HEK293T (cell line): ENCODE measurements at regions not wholly inside any gene's neighbourhood (a gene's known extent, or its start where the extent isn't known, plus 50 kb on each side); places are given as distances from the start of the nearest gene placed in this dataset.

Source experiments
- BHLHE40 ChIP-seq: fragments of 450-650 bp; IDR thresholded peaks from 2 replicates; pipeline ENCODE4 v1.6.1; 2016; ENCODE audit warnings: mild to moderate bottlenecking, moderate library complexity, borderline replicate concordance
- ELF4 ChIP-seq: fragments of 450-650 bp; IDR thresholded peaks from 2 replicates; pipeline ENCODE4 v1.6.1; 2017; ENCODE audit warnings: antibody characterized with exemption
- FOXA1 ChIP-seq: fragments of 450-650 bp; IDR thresholded peaks from 2 replicates; pipeline ENCODE4 v1.6.1; 2016; ENCODE audit warnings: mild to moderate bottlenecking
- FOXK2 ChIP-seq: fragments of 450-650 bp; IDR thresholded peaks from 2 replicates; pipeline ENCODE4 v1.6.1; 2016; ENCODE audit warnings: mild to moderate bottlenecking
- FOXM1 ChIP-seq: fragments of 450-650 bp; IDR thresholded peaks from 2 replicates; pipeline ENCODE4 v1.6.1; 2017; ENCODE audit warnings: mild to moderate bottlenecking, borderline replicate concordance
- HDGF ChIP-seq: fragments of 450-650 bp; IDR thresholded peaks from 2 replicates; pipeline ENCODE4 v1.6.1; 2017; ENCODE audit warnings: antibody characterized with exemption, borderline replicate concordance
- L3MBTL2 ChIP-seq: fragments of 450-650 bp; conservative IDR thresholded peaks from 2 replicates; pipeline ENCODE4 v1.6.1; 2016; ENCODE audit warnings: mild to moderate bottlenecking
- LEF1 ChIP-seq: fragments of 450-650 bp; IDR thresholded peaks from 2 replicates; pipeline ENCODE4 v1.6.1; 2017; ENCODE audit warnings: mild to moderate bottlenecking, borderline replicate concordance
- NFRKB ChIP-seq: fragments of 450-650 bp; IDR thresholded peaks from 2 replicates; pipeline ENCODE4 v1.6.1; 2016; ENCODE audit warnings: mild to moderate bottlenecking, moderate library complexity
- SP1 ChIP-seq: fragments of 450-650 bp; IDR thresholded peaks from 2 replicates; pipeline ENCODE4 v1.6.1; 2017
- SUZ12 ChIP-seq: fragments of 450-650 bp; IDR thresholded peaks from 2 replicates; pipeline ENCODE4 v1.6.1; 2016; ENCODE audit warnings: mild to moderate bottlenecking
- TARDBP ChIP-seq: fragments of 450-650 bp; IDR thresholded peaks from 2 replicates; pipeline ENCODE4 v1.6.1; 2016
- ZNF384 ChIP-seq: fragments of 450-650 bp; IDR thresholded peaks from 2 replicates; pipeline ENCODE4 v1.6.1; 2016
- TF ChIP-seq, protein P1 (sequence below): fragments of 450-650 bp; IDR thresholded peaks from 2 replicates; pipeline ENCODE4 v1.6.1; 2016

DNA sequence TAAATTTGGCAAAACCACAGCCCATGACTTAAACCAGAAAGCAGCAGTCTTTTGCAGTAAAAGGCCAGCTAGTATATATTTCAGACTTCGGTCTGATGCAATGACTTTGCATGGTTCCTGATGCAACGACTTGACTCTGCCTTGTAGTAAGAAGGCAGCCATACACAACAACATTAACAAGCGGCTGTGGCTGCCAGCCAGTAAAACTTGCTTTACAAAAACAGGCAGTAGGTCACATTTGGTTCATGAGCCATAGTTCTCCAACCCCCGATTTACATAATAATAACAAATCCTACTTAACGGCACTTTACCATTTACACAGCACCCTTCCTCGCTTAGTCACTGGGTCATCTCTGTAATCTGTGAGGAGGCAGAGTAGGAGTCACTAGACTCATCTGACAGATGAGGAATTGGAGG, 410.3 kb downstream of the LRATD1 start:
- TF ChIP-seq SP1 (no peak), FOXK2 (no peak), ZNF384 (no peak), BHLHE40 (no peak), FOXM1 (no peak), SUZ12 (no peak), NFRKB (no peak), TARDBP (no peak), ELF4 (no peak), LEF1 (no peak), FOXA1 (no peak), HDGF (no peak), L3MBTL2 (no peak)
- TF ChIP-seq, protein P1, sequence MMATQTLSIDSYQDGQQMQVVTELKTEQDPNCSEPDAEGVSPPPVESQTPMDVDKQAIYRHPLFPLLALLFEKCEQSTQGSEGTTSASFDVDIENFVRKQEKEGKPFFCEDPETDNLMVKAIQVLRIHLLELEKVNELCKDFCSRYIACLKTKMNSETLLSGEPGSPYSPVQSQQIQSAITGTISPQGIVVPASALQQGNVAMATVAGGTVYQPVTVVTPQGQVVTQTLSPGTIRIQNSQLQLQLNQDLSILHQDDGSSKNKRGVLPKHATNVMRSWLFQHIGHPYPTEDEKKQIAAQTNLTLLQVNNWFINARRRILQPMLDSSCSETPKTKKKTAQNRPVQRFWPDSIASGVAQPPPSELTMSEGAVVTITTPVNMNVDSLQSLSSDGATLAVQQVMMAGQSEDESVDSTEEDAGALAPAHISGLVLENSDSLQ = no peak
